SU-DHL-6 (cell line): ENCODE measurements at regions not wholly inside any gene's neighbourhood (a gene's known extent, or its start where the extent isn't known, plus 50 kb on each side); places are given as distances from the start of the nearest gene placed in this dataset.

Source experiments
- H2AFZ ChIP-seq: fragments of 200-600 bp; sonication (generic); 2 replicates; pipeline ENCODE4 v1.6.1; 2014; ENCODE audit warnings: low read depth, mild to moderate bottlenecking, moderate library complexity, mixed read lengths, antibody characterized with exemption, low read length; ENCODE audit not compliant: severe bottlenecking
- H3F3A ChIP-seq: fragments of 200-600 bp; shearing (Covaris generic); 2 replicates; pipeline ENCODE4 v1.6.0; 2016; ENCODE audit warnings: antibody characterized with exemption, mild to moderate bottlenecking; ENCODE audit not compliant: insufficient read depth
- H3K27ac ChIP-seq: fragments of 200-600 bp; sonication (generic); 2 replicates; pipeline ENCODE4 v1.5.1; 2016; ENCODE audit warnings: low read depth, mild to moderate bottlenecking, low read length, moderate library complexity, mixed read lengths
- H3K27me3 ChIP-seq: fragments of 200-600 bp; sonication (generic), shearing (Covaris generic); 2 replicates; pipeline ENCODE4 v1.6.0; 2014; ENCODE audit warnings: mild to moderate bottlenecking, low read length
- H3K36me3 ChIP-seq: fragments of 200-600 bp; sonication (generic); 2 replicates; pipeline ENCODE4 v1.6.1; 2014; ENCODE audit warnings: mild to moderate bottlenecking, low read length, mixed read lengths
- H3K4me2 ChIP-seq: fragments of 300-600, 200-600 bp; shearing (Covaris generic), sonication (generic); 2 replicates; pipeline ENCODE4 v1.6.0; 2014; ENCODE audit warnings: low read length, low read depth, mild to moderate bottlenecking; ENCODE audit not compliant: poor library complexity, severe bottlenecking
- H3K4me3 ChIP-seq: fragments of 200-600 bp; sonication (generic); 2 replicates; pipeline ENCODE4 v1.5.1; 2014; ENCODE audit warnings: antibody characterized with exemption, low read length, mild to moderate bottlenecking, mixed read lengths; ENCODE audit not compliant: insufficient read depth, poor library complexity, severe bottlenecking
- H3K79me2 ChIP-seq: fragments of 200-600 bp; sonication (generic); 2 replicates; pipeline ENCODE4 v1.6.1; 2014; ENCODE audit warnings: mild to moderate bottlenecking, low read length, moderate library complexity; ENCODE audit not compliant: insufficient read depth
- H3K9ac ChIP-seq: fragments of 200-600 bp; sonication (generic); 2 replicates; pipeline ENCODE4 v1.7.0; 2014; ENCODE audit warnings: mild to moderate bottlenecking, low read length
- H3K9me2 ChIP-seq: fragments of 200-600 bp; sonication (generic); replicated peaks from 2 replicates; pipeline ENCODE4 v1.6.1; 2014; ENCODE audit warnings: low read length; ENCODE audit not compliant: insufficient read depth
- H3K9me3 ChIP-seq: fragments of 200-600 bp; sonication (generic); 2 replicates; pipeline ENCODE4 v1.6.1; 2014; ENCODE audit warnings: low read length, mixed read lengths; ENCODE audit not compliant: insufficient read depth
- H4K20me1 ChIP-seq: fragments of 200-600 bp; sonication (generic); 2 replicates; pipeline ENCODE4 v1.6.1; 2014; ENCODE audit warnings: low read depth, mild to moderate bottlenecking, antibody characterized with exemption, low read length, moderate library complexity, mixed read lengths
- EZH2phosphoT487 ChIP-seq: fragments of 200-600 bp; sonication (generic), shearing (Covaris generic); conservative IDR thresholded peaks from 2 replicates; pipeline ENCODE4 v1.6.1; 2018; ENCODE audit warnings: mild to moderate bottlenecking, antibody characterized with exemption, low read length, moderate library complexity, mixed read lengths
- TF ChIP-seq, protein P1 (sequence below): fragments of 200-600 bp; sonication (generic); IDR thresholded peaks from one replicate; pipeline ENCODE4 v1.5.1; 2017; ENCODE audit warnings: antibody characterized with exemption, mild to moderate bottlenecking, low read length, moderate library complexity; ENCODE audit not compliant: insufficient read depth, poor library complexity, severe bottlenecking

DNA sequence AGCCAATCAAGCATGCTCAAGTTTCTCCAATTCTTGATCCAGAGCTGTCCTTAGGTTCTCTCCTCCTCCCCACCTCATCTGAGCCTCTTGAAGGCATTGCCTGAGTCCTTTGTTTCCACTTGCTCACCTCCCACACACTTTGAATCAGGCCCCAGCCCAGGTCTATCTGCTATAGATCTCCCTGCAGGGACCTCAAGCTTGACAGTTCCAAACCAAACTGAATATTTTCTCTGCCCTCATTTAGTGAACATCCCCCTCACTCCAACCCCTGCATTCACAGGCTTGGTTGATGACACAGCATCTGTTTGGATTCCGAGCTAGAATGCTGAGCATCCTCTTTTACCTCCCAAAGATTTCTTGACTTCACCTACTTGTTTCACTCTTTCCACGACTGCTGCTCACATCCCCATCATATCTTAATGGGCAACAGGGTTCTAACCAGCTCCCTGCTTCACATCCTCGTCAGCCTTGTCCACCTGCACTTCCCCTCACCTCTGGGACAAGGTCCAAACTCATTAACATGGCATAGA, 474.5 kb downstream of the ZSWIM6 start:
- H4K20me1 ChIP-seq, result no peaks in the 10 kb centered on the region
- H3K4me2 ChIP-seq, result no peak overlapping the region
- H2AFZ ChIP-seq, result no peak overlapping the region
- no peak overlapping the region for H3K9ac ChIP-seq
- H3K27me3 ChIP-seq, result no peaks in the 10 kb centered on the region; the same call in 1 of the 2 replicates
- TF ChIP-seq, protein P1, sequence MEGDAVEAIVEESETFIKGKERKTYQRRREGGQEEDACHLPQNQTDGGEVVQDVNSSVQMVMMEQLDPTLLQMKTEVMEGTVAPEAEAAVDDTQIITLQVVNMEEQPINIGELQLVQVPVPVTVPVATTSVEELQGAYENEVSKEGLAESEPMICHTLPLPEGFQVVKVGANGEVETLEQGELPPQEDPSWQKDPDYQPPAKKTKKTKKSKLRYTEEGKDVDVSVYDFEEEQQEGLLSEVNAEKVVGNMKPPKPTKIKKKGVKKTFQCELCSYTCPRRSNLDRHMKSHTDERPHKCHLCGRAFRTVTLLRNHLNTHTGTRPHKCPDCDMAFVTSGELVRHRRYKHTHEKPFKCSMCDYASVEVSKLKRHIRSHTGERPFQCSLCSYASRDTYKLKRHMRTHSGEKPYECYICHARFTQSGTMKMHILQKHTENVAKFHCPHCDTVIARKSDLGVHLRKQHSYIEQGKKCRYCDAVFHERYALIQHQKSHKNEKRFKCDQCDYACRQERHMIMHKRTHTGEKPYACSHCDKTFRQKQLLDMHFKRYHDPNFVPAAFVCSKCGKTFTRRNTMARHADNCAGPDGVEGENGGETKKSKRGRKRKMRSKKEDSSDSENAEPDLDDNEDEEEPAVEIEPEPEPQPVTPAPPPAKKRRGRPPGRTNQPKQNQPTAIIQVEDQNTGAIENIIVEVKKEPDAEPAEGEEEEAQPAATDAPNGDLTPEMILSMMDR, result no peak
- TF ChIP-seq EZH2phosphoT487, result no peak
- H3K9me2 ChIP-seq, result no peaks in the 10 kb centered on the region
- H3K27ac ChIP-seq, result no peak overlapping the region
- no peaks in the 10 kb centered on the region for H3F3A ChIP-seq
- H3K79me2 ChIP-seq, result no peaks in the 10 kb centered on the region
- no peak overlapping the region for H3K4me3 ChIP-seq
- no peaks in the 10 kb centered on the region for H3K36me3 ChIP-seq
- H3K9me3 ChIP-seq, result no peaks in the 10 kb centered on the region

DNA sequence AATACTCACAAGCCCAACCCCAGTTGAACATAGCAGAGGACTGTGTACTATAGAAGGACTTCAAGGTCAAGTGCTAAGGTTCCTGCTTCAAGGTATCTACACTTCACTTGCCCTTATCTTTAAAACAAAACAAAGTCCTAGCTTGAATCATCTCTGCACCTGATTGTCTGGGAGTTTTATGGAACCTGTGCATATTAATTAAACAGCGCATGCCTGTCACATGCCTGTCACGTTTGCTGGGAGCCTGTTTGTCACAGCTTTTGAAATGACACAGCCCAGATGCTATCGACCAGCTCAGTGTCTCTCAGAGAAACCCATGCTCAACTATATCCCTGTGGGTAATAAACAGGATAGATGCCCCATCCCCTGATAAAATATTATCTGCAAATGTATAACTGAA, 476.0 kb downstream of the ZSWIM6 start:
- H3K79me2 ChIP-seq, result no peaks in the 10 kb centered on the region
- TF ChIP-seq, protein P1, result no peak
- TF ChIP-seq EZH2phosphoT487, result no peak
- H3K9me2 ChIP-seq, result no peaks in the 10 kb centered on the region
- H2AFZ ChIP-seq, result no peak overlapping the region
- H3K27ac ChIP-seq, result no peak overlapping the region
- H3K4me2 ChIP-seq, result no peak overlapping the region
- no peaks in the 10 kb centered on the region for H3K9me3 ChIP-seq
- no peak overlapping the region for H3K9ac ChIP-seq
- no peaks in the 10 kb centered on the region; the same call in 1 of the 2 replicates for H3K27me3 ChIP-seq
- no peaks in the 10 kb centered on the region for H3F3A ChIP-seq
- H3K36me3 ChIP-seq, result no peaks in the 10 kb centered on the region
- no peak overlapping the region for H3K4me3 ChIP-seq
- H4K20me1 ChIP-seq, result no peaks in the 10 kb centered on the region

DNA sequence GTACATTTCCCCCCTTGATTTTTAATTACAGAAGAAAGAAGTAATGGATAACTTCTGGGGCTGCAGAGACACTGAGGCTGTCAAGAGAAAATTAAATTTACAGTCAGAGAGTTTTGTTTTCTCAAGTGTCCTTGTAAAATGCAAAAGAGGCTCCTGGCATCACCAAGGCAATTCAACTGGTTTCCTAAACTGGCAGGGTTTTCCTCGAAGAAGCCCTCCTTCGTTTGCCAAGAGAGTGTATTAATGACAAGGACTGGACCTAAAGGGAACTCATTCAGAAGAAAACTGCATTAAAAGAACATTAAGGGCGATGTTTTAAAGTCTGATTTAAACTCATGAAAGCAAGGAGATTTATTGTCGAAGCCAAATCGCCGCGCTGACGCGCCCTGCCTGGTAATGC, 476.9 kb downstream of the ZSWIM6 start:
- H3K27me3 ChIP-seq, result no peaks in the 10 kb centered on the region; the same call in 1 of the 2 replicates
- no peaks in the 10 kb centered on the region for H3K79me2 ChIP-seq
- no peak overlapping the region for H3K9ac ChIP-seq
- no peaks in the 10 kb centered on the region for H3F3A ChIP-seq
- no peak overlapping the region for H3K4me2 ChIP-seq
- TF ChIP-seq, protein P1, result no peak
- TF ChIP-seq EZH2phosphoT487, result no peak
- H3K4me3 ChIP-seq, result no peak overlapping the region
- H2AFZ ChIP-seq, result no peak overlapping the region
- no peaks in the 10 kb centered on the region for H4K20me1 ChIP-seq
- H3K36me3 ChIP-seq, result no peaks in the 10 kb centered on the region
- H3K27ac ChIP-seq, result no peak overlapping the region
- no peaks in the 10 kb centered on the region for H3K9me2 ChIP-seq
- no peaks in the 10 kb centered on the region for H3K9me3 ChIP-seq
